H9 (cell line): ENCODE measurements at regions not wholly inside any gene's neighbourhood (a gene's known extent, or its start where the extent isn't known, plus 50 kb on each side); places are given as distances from the start of the nearest gene placed in this dataset.

Source experiments
- DNase-seq: peaks from one replicate; pipeline ENCODE4 v3.0.0-alpha.2; 2017
- H2AFZ ChIP-seq: one replicate; pipeline ENCODE4 v1.6.1; 2013; ENCODE audit warnings: mild to moderate bottlenecking, low read length, control low read depth, moderate library complexity
- H2AK5ac ChIP-seq: 2 replicates; pipeline ENCODE4 v1.6.1; 2013; ENCODE audit warnings: low read length, control low read depth, mixed read lengths; ENCODE audit not compliant: insufficient read length
- H2BK120ac ChIP-seq: one replicate; pipeline ENCODE4 v1.6.1; 2013; ENCODE audit warnings: low read depth, mild to moderate bottlenecking, low read length, control low read depth, inconsistent platforms; ENCODE audit not compliant: poor library complexity, severe bottlenecking
- H2BK12ac ChIP-seq: 2 replicates; pipeline ENCODE4 v1.6.1; 2013; ENCODE audit warnings: low read length, control low read depth, mixed read lengths, low read depth; ENCODE audit not compliant: insufficient read length
- H2BK15ac ChIP-seq: 2 replicates; pipeline ENCODE4 v1.6.1; 2013; ENCODE audit warnings: low read depth, low read length, control low read depth
- H2BK20ac ChIP-seq: one replicate; pipeline ENCODE4 v1.6.1; 2013; ENCODE audit warnings: low read depth, mild to moderate bottlenecking, low read length, control low read depth, inconsistent platforms; ENCODE audit not compliant: poor library complexity, severe bottlenecking
- H2BK5ac ChIP-seq: 2 replicates; pipeline ENCODE4 v1.6.1; 2013; ENCODE audit warnings: low read length, control low read depth, mixed read lengths; ENCODE audit not compliant: insufficient read length
- H3K14ac ChIP-seq: 2 replicates; pipeline ENCODE4 v1.6.1; 2013; ENCODE audit warnings: low read length, control low read depth; ENCODE audit not compliant: insufficient read depth
- H3K18ac ChIP-seq: 2 replicates; pipeline ENCODE4 v1.6.1; 2013; ENCODE audit warnings: low read depth, mild to moderate bottlenecking, mixed read lengths, low read length, control low read depth; ENCODE audit not compliant: insufficient read length
- H3K23ac ChIP-seq: 2 replicates; pipeline ENCODE4 v1.6.1; 2013; ENCODE audit warnings: low read length, control low read depth, mixed read lengths, low read depth; ENCODE audit not compliant: insufficient read length
- H3K23me2 ChIP-seq: 2 replicates; pipeline ENCODE4 v1.6.1; 2013; ENCODE audit warnings: low read depth, mild to moderate bottlenecking, mixed read lengths, low read length, control low read depth; ENCODE audit not compliant: insufficient read length, poor library complexity, severe bottlenecking
- H3K27ac ChIP-seq: 2 replicates; pipeline ENCODE4 v1.5.1; 2013; ENCODE audit warnings: low read length, control low read depth, mixed read lengths, low read depth; ENCODE audit not compliant: insufficient read length
- H3K27me3 ChIP-seq: 2 replicates; pipeline ENCODE4 v1.6.1; 2013; ENCODE audit warnings: low read length, control low read depth, inconsistent platforms; ENCODE audit not compliant: insufficient read depth
- H3K4ac ChIP-seq: 2 replicates; pipeline ENCODE4 v1.6.1; 2013; ENCODE audit warnings: low read depth, mild to moderate bottlenecking, control low read depth, inconsistent platforms, low read length, moderate library complexity
- H3K4me1 ChIP-seq: 2 replicates; pipeline ENCODE4 v1.6.1; 2013; ENCODE audit warnings: low read length, control low read depth, inconsistent platforms; ENCODE audit not compliant: insufficient read depth
- H3K4me2 ChIP-seq: 2 replicates; pipeline ENCODE4 v1.6.1; 2013; ENCODE audit warnings: low read length, control low read depth, mixed read lengths; ENCODE audit not compliant: insufficient read length, insufficient read depth
- H3K56ac ChIP-seq: 2 replicates; pipeline ENCODE4 v1.6.1; 2013; ENCODE audit warnings: low read depth, mild to moderate bottlenecking, mixed read lengths, low read length, control low read depth; ENCODE audit not compliant: insufficient read length
- H3K79me1 ChIP-seq: 2 replicates; pipeline ENCODE4 v1.6.1; 2013; ENCODE audit warnings: low read depth, mild to moderate bottlenecking, moderate library complexity, low read length, control low read depth, inconsistent platforms; ENCODE audit not compliant: insufficient read depth, poor library complexity, severe bottlenecking
- H3K79me2 ChIP-seq: 2 replicates; pipeline ENCODE4 v1.6.1; 2013; ENCODE audit warnings: low read length, control low read depth, inconsistent platforms; ENCODE audit not compliant: insufficient read depth
- H3K9ac ChIP-seq: 2 replicates; pipeline ENCODE4 v1.6.1; 2013; ENCODE audit warnings: low read length, control low read depth, mixed read lengths; ENCODE audit not compliant: insufficient read length; ENCODE audit errors: extremely low read depth
- H3K9me3 ChIP-seq: one replicate; pipeline ENCODE4 v1.6.1; 2013; ENCODE audit warnings: low read depth, low read length, inconsistent platforms; ENCODE audit not compliant: control insufficient read depth
- H3T11ph ChIP-seq: one replicate; pipeline ENCODE4 v1.6.1; 2013; ENCODE audit warnings: mild to moderate bottlenecking, low read length, control low read depth, inconsistent platforms
- H4K20me1 ChIP-seq: one replicate; pipeline ENCODE4 v1.6.1; 2013; ENCODE audit not compliant: control insufficient read depth, insufficient read length, insufficient read depth
- H4K5ac ChIP-seq: 2 replicates; pipeline ENCODE4 v1.6.1; 2013; ENCODE audit warnings: low read depth, mild to moderate bottlenecking, mixed read lengths, low read length, control low read depth; ENCODE audit not compliant: insufficient read length
- H4K8ac ChIP-seq: replicated peaks from 2 replicates; pipeline ENCODE4 v1.6.1; 2013; ENCODE audit warnings: low read length, control low read depth, mixed read lengths, low read depth; ENCODE audit not compliant: insufficient read length
- H4K91ac ChIP-seq: 2 replicates; pipeline ENCODE4 v1.6.1; 2013; ENCODE audit warnings: low read depth, mild to moderate bottlenecking, moderate library complexity, mixed read lengths, low read length, control low read depth; ENCODE audit not compliant: insufficient read length
- H3K27ac Mint-ChIP-seq, 3 experiments: 2 replicates in 2 of 3; 3 replicates in 1 of 3; pipeline ENCODE4 v1.8.0; 2020 to 2021; ENCODE audit warnings: mixed read lengths in 3 of 3, mild to moderate bottlenecking in 1 of 3, moderate library complexity in 1 of 3
- H3K27me3 Mint-ChIP-seq: 2 replicates; pipeline ENCODE4 v1.8.0; 2021; ENCODE audit warnings: low read depth, mild to moderate bottlenecking, moderate library complexity, mixed read lengths
- H3K36me3 Mint-ChIP-seq, 3 experiments: 2 replicates in 2 of 3; 3 replicates in 1 of 3; pipeline ENCODE4 v1.8.0; 2020 to 2021; ENCODE audit warnings: low read depth in 3 of 3, mixed read lengths in 3 of 3; ENCODE audit not compliant: insufficient read depth in 1 of 3
- H3K4me1 Mint-ChIP-seq, 2 experiments: 2 replicates each; pipeline ENCODE4 v1.8.0; 2020; ENCODE audit warnings: mixed read lengths in 2 of 2
- H3K4me3 Mint-ChIP-seq, 2 experiments: 2 replicates in 1 of 2; 3 replicates in 1 of 2; pipeline ENCODE4 v1.8.0; 2020 to 2021; ENCODE audit warnings: mild to moderate bottlenecking in 2 of 2, mixed read lengths in 2 of 2, moderate library complexity in 1 of 2
- H3K9me3 Mint-ChIP-seq, 2 experiments: 2 replicates in 1 of 2; 3 replicates in 1 of 2; pipeline ENCODE4 v1.8.0; 2020; ENCODE audit warnings: mild to moderate bottlenecking in 2 of 2, mixed read lengths in 2 of 2, moderate library complexity in 1 of 2
- CTCF ChIP-seq: fragments of 200-600 bp; sonication (generic); conservative IDR thresholded peaks from 3 replicates; pipeline ENCODE4 v1.8.0; 2021; ENCODE audit warnings: antibody characterized with exemption, mild to moderate bottlenecking
- WGBS: extraction: QIAGEN DNeasy Blood & Tissue Kit; methylation state at CpG from one replicate; pipeline ENCODE4 v1.1.7; 2013; ENCODE audit warnings: missing lambda C conversion rate, low lambda C conversion rate, mixed read lengths; ENCODE audit not compliant: insufficient read length; ENCODE audit errors: extremely low coverage; 5-methylcytosine and 5-hydroxymethylcytosine counted together

DNA sequence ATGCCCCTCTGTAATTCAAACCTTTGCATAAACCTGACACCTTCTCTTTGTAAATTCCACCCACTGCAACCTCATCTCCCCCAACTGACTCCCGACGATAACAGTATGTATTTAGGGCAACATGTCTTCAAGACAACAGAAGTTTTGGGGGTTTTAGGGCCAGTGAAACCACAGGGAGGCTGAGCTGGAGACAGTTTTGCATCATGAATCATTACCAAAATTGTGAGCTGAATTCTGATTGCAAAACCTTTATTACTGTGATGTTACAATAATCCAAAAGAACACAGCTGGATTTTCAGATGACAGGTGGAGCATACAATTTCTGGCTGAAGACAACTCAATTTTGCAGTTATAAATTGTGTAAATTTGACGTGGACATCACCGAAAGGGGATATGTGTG is 281.3 kb upstream of the TTC14 start:
- no peak overlapping the region for H2AK5ac ChIP-seq
- H2BK20ac ChIP-seq: no peak overlapping the region
- H3K79me1 ChIP-seq: no peaks in the 10 kb centered on the region
- H3K27me3 ChIP-seq: no peaks in the 10 kb centered on the region
- H3K23me2 ChIP-seq: no peaks in the 10 kb centered on the region
- H2BK120ac ChIP-seq: no peak overlapping the region
- H4K8ac ChIP-seq: no peak overlapping the region
- H3K4me2 ChIP-seq: no peak overlapping the region
- H3K4me1 ChIP-seq: no peaks in the 10 kb centered on the region
- H3K27ac ChIP-seq: no peak overlapping the region
- H4K91ac ChIP-seq: no peak overlapping the region
- H3K4me1 Mint-ChIP-seq: no peaks in the 10 kb centered on the region
- H3K4ac ChIP-seq: no peak overlapping the region
- no peak overlapping the region for H3K56ac ChIP-seq
- no peak overlapping the region for H3K23ac ChIP-seq
- no peaks in the 10 kb centered on the region for H3K27me3 Mint-ChIP-seq
- no peak overlapping the region for H3K9ac ChIP-seq
- no peak overlapping the region for H3K4me3 Mint-ChIP-seq
- H3K27ac Mint-ChIP-seq: no peak overlapping the region
- no peaks in the 10 kb centered on the region for H3K36me3 Mint-ChIP-seq
- no peak overlapping the region for H2BK5ac ChIP-seq
- no peak for TF ChIP-seq CTCF
- H3K9me3 ChIP-seq: no peaks in the 10 kb centered on the region
- whole genome bisulfite sequencing: no CpG with 5 or more reads among the region's 4 CpGs
- H4K5ac ChIP-seq: no peak overlapping the region
- H3T11ph ChIP-seq: no peak overlapping the region
- H2BK15ac ChIP-seq: no peak overlapping the region
- H4K20me1 ChIP-seq: no peaks in the 10 kb centered on the region
- H2AFZ ChIP-seq: no peak overlapping the region
- no peak overlapping the region for H2BK12ac ChIP-seq
- H3K79me2 ChIP-seq: no peaks in the 10 kb centered on the region
- no peaks in the 10 kb centered on the region for H3K9me3 Mint-ChIP-seq
- no peak for DNase-seq
- no peak overlapping the region for H3K18ac ChIP-seq
- H3K14ac ChIP-seq: no peak overlapping the region
